ENCODE measurements at regions not wholly inside any gene's neighbourhood (a gene's known extent, or its start where the extent isn't known, plus 50 kb on each side); places are given as distances from the start of the nearest gene placed in this dataset.
"Not testable (repeated sequence)": the region's sequence is repeated elsewhere in the genome, so short reads cannot be mapped to it uniquely, and the experiment has no call there.

GRCh38 chr3:173301647-173302046, 95.9 kb upstream of the NLGN1 start:
- Mint-ChIP-seq H3K4me1 (ENCODE audit: unreplicated experiment) (peaks cover 4% of the 10 kb centered on the region), H3K36me3 (ENCODE audit: low read depth, unreplicated experiment) (no peaks in the 10 kb centered on the region), H3K27me3 (ENCODE audit: unreplicated experiment) (no peaks in the 10 kb centered on the region), H3K4me3 (ENCODE audit: unreplicated experiment) (no peak overlapping the region), H3K27ac (ENCODE audit: unreplicated experiment) (no peak overlapping the region), H3K9me3 (ENCODE audit: unreplicated experiment) (no peaks in the 10 kb centered on the region)
- DNase-seq (ENCODE audit: low spot score): no peak
- TF ChIP-seq CTCF (IDR thresholded peaks at IDR 0.05; ENCODE audit: unreplicated experiment): no peak

GRCh38 chr3:173289072-173289471, 108.5 kb upstream of the NLGN1 start:
- Mint-ChIP-seq H3K9me3 (ENCODE audit: unreplicated experiment) (peaks cover 3% of the 10 kb centered on the region), H3K27me3 (ENCODE audit: unreplicated experiment) (peaks cover 1% of the 10 kb centered on the region), H3K4me3 (ENCODE audit: unreplicated experiment) (no peak overlapping the region), H3K36me3 (ENCODE audit: low read depth, unreplicated experiment) (no peaks in the 10 kb centered on the region), H3K4me1 (ENCODE audit: unreplicated experiment) (no peaks in the 10 kb centered on the region), H3K27ac (ENCODE audit: unreplicated experiment) (no peak overlapping the region)
- TF ChIP-seq CTCF (IDR thresholded peaks at IDR 0.05; ENCODE audit: unreplicated experiment): no peak
- no peak for DNase-seq (ENCODE audit: low spot score)

- Mint-ChIP-seq H3K27me3 (ENCODE audit: unreplicated experiment) (peaks cover 1% of the 10 kb centered on the region), H3K27ac (ENCODE audit: unreplicated experiment) (no peak overlapping the region), H3K4me3 (ENCODE audit: unreplicated experiment) (no peak overlapping the region), H3K9me3 (ENCODE audit: unreplicated experiment) (peaks cover 3% of the 10 kb centered on the region), H3K4me1 (ENCODE audit: unreplicated experiment) (no peaks in the 10 kb centered on the region), H3K36me3 (ENCODE audit: low read depth, unreplicated experiment) (no peaks in the 10 kb centered on the region)
- no peak for DNase-seq (ENCODE audit: low spot score)
- TF ChIP-seq CTCF (IDR thresholded peaks at IDR 0.05; ENCODE audit: unreplicated experiment): no peak
Measured at GRCh38 chr3:173287361-173287760, 110.2 kb upstream of the NLGN1 start.

- not testable (repeated sequence) for H3K36me3 Mint-ChIP-seq (ENCODE audit: low read depth, unreplicated experiment); H3K27me3 Mint-ChIP-seq (ENCODE audit: unreplicated experiment); H3K27ac Mint-ChIP-seq (ENCODE audit: unreplicated experiment); H3K4me3 Mint-ChIP-seq (ENCODE audit: unreplicated experiment); H3K9me3 Mint-ChIP-seq (ENCODE audit: unreplicated experiment); H3K4me1 Mint-ChIP-seq (ENCODE audit: unreplicated experiment); DNase-seq (ENCODE audit: low spot score)
Measured at GRCh38 chr3:173286507-173286906, 111.0 kb upstream of the NLGN1 start.

GRCh38 chr3:173284301-173284700, 113.2 kb upstream of the NLGN1 start:
- DNase-seq (ENCODE audit: low spot score): no peak
- Mint-ChIP-seq H3K27me3 (ENCODE audit: unreplicated experiment) (peaks cover 1% of the 10 kb centered on the region), H3K27ac (ENCODE audit: unreplicated experiment) (no peak overlapping the region), H3K36me3 (ENCODE audit: low read depth, unreplicated experiment) (no peaks in the 10 kb centered on the region), H3K9me3 (ENCODE audit: unreplicated experiment) (peaks cover 3% of the 10 kb centered on the region), H3K4me1 (ENCODE audit: unreplicated experiment) (peaks cover 2% of the 10 kb centered on the region), H3K4me3 (ENCODE audit: unreplicated experiment) (no peak overlapping the region)
- no peak for TF ChIP-seq CTCF (IDR thresholded peaks at IDR 0.05; ENCODE audit: unreplicated experiment)

- Mint-ChIP-seq H3K4me1 (ENCODE audit: unreplicated experiment) (no peaks in the 10 kb centered on the region), H3K36me3 (ENCODE audit: low read depth, unreplicated experiment) (no peaks in the 10 kb centered on the region), H3K4me3 (ENCODE audit: unreplicated experiment) (no peak overlapping the region), H3K27me3 (ENCODE audit: unreplicated experiment) (peaks cover 4% of the 10 kb centered on the region), H3K27ac (ENCODE audit: unreplicated experiment) (no peak overlapping the region), H3K9me3 (ENCODE audit: unreplicated experiment) (no peaks in the 10 kb centered on the region)
- no peak for DNase-seq (ENCODE audit: low spot score)
- TF ChIP-seq CTCF (IDR thresholded peaks at IDR 0.05; ENCODE audit: unreplicated experiment): no peak
Measured at GRCh38 chr3:173275740-173276139, 121.8 kb upstream of the NLGN1 start.
